Tibial nerve (tissue), 4 donors: ENCODE measurements at regions not wholly inside any gene's neighbourhood (a gene's known extent, or its start where the extent isn't known, plus 50 kb on each side); places are given as distances from the start of the nearest gene placed in this dataset.
"Not testable (repeated sequence)": the region's sequence is repeated elsewhere in the genome, so short reads cannot be mapped to it uniquely, and the experiment has no call there.

Source experiments
- DNase-seq, 2 donors: peaks; one replicate each; pipeline ENCODE4 v3.0.0-alpha.2; 2019; ENCODE audit warnings: low spot score in 2 of 2
- H3K27ac ChIP-seq, 4 donors: fragments of 200-600 bp; sonication (generic) in 3 of 4; one replicate each; pipeline ENCODE4 v1.5.1; 2017 to 2019; ENCODE audit warnings: mild to moderate bottlenecking in 1 of 4
- H3K27me3 ChIP-seq, 2 donors: fragments of 200-600 bp; sonication (generic) in 1 of 2; one replicate each; pipeline versions ENCODE4 v1.5.1 to v1.6.0; 2017 to 2019
- H3K36me3 ChIP-seq, 3 donors: fragments of 200-600 bp; sonication (generic); one replicate each; pipeline ENCODE4 v1.5.1; 2018 to 2019
- H3K4me1 ChIP-seq, 4 donors: fragments of 200-600 bp; sonication (generic) in 3 of 4; one replicate each; pipeline ENCODE4 v1.5.1; 2017 to 2019
- H3K4me3 ChIP-seq, 4 donors: fragments of 200-600 bp; sonication (generic) in 3 of 4; one replicate each; pipeline ENCODE4 v1.5.1; 2017 to 2019; ENCODE audit warnings: mild to moderate bottlenecking in 1 of 4, moderate library complexity in 1 of 4
- H3K9me3 ChIP-seq, 4 donors: fragments of 200-600 bp; sonication (generic) in 3 of 4; one replicate each; pipeline ENCODE4 v1.5.1; 2017 to 2019
- EP300 ChIP-seq, 2 donors: sonication (generic); formaldehyde crosslinking; IDR thresholded peaks; one replicate each; pipeline ENCODE4 v1.6.1; 2017; ENCODE audit warnings: antibody characterized with exemption in 2 of 2, mild to moderate bottlenecking in 1 of 2
- POLR2A ChIP-seq, 2 donors: fragments of 450-650 bp; IDR thresholded peaks; one replicate each; pipeline ENCODE4 v1.6.1; 2017; ENCODE audit warnings: antibody characterized with exemption in 2 of 2, mild to moderate bottlenecking in 2 of 2, moderate library complexity in 2 of 2
- WGBS, 2 donors: methylation state at CpG; one replicate each; pipeline ENCODE4 v1.1.5; 2018; 5-methylcytosine and 5-hydroxymethylcytosine counted together
- TF ChIP-seq, protein P1 (sequence below), 5 experiments: fragments of 200-600 bp in 3 of 5; fragments of 450-650 bp in 2 of 5; sonication (generic) in 3 of 5; IDR thresholded peaks; one replicate each; pipeline ENCODE4 v1.5.1; 2016 to 2019; ENCODE audit warnings: antibody characterized with exemption in 5 of 5, mild to moderate bottlenecking in 3 of 5, moderate library complexity in 2 of 5

DNA sequence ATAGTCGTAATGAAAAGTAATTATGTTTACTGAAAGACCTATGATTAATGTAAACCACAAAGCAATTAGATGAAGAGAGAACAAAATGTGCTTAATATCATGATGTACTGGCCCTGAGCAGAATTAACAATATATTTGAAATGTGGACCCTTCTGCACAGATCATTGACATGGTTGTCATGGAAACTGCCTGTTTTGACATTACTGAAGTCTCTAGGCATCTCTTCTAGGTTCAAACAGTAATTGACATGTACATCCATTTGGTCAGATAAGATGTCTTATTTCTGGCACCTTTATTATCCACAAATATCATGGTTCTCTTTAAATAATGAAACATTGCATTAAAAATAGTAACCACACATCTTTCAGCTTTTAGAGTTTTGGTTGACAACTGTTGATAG is 251.7 kb upstream of the GNPDA2 start:
- H3K27ac ChIP-seq, result no peak overlapping the region
- 79 to 83% methylated on average over 1 of the region's 1 CpG for WGBS, 2 donors

DNA sequence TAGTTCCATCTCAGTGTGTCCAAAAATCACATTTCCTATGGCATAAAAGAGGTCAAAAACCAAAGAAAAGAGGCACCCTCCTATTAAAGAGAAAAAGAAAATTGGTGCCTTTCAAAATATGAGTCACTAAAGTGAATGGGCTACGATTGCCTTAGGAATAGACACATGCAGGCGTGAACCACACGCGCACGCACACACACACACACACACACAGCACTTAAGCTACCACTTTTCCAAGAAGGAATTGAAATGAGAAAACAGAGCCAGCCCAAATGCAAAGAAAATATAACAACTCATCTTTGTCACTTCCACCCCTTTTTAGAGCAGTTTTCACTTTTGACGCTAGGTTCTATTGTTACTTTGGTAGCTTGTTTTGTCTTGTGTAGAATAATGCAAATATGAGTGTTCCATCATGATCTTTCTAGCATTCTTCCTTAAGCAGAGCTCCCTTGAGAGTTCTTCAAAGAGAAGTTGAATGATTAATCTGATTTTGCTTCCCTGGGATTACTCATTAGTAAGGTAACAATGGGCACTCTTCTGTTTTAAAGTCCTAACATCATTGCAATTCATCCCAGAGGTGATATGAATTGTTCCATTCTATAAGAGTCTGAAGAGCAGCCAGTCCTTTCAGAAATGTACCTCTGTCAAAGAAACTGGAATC is 239.2 kb upstream of the GNPDA2 start:
- WGBS, 2 donors, result 88 to 92% methylated on average over 6 of the region's 6 CpGs
- no peaks in the 10 kb centered on the region for H3K27me3 ChIP-seq

More for the DNA sequence above, 251.7 kb upstream of the GNPDA2 start:
- H3K27me3 ChIP-seq, result no peaks in the 10 kb centered on the region
- no peaks in the 10 kb centered on the region for H3K36me3 ChIP-seq
- H3K9me3 ChIP-seq, result no peaks in the 10 kb centered on the region
- no peak for DNase-seq
- no peak overlapping the region for H3K4me3 ChIP-seq
- TF ChIP-seq EP300 (IDR thresholded peaks at IDR 0.05) (no peak), POLR2A (IDR thresholded peaks at IDR 0.05) (no peak)
- TF ChIP-seq, protein P1, sequence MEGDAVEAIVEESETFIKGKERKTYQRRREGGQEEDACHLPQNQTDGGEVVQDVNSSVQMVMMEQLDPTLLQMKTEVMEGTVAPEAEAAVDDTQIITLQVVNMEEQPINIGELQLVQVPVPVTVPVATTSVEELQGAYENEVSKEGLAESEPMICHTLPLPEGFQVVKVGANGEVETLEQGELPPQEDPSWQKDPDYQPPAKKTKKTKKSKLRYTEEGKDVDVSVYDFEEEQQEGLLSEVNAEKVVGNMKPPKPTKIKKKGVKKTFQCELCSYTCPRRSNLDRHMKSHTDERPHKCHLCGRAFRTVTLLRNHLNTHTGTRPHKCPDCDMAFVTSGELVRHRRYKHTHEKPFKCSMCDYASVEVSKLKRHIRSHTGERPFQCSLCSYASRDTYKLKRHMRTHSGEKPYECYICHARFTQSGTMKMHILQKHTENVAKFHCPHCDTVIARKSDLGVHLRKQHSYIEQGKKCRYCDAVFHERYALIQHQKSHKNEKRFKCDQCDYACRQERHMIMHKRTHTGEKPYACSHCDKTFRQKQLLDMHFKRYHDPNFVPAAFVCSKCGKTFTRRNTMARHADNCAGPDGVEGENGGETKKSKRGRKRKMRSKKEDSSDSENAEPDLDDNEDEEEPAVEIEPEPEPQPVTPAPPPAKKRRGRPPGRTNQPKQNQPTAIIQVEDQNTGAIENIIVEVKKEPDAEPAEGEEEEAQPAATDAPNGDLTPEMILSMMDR (IDR thresholded peaks at IDR 0.05), result no peak
- no peaks in the 10 kb centered on the region for H3K4me1 ChIP-seq

DNA sequence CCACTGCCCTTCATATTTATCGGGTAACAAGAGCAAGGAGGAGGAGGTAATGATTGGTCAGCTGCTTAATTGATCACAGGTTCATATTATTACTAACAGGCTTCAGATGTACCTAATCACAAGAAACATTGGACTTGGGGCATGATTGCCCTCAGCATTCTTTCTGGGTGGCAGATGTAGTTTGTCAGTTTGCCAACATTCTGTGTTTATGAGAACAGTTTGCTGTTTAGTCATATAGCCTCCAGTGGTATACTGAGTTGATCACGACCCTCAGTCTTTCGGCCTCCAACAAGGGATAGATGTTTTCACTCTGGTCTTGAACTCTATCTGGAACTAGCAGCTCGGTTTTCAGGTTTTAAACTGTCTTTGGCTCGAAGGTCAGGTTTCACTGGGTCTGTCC is 237.7 kb upstream of the GNPDA2 start:
- H3K36me3 ChIP-seq, H3K4me1 ChIP-seq, H3K27ac ChIP-seq, DNase-seq, H3K4me3 ChIP-seq, H3K27me3 ChIP-seq: not testable (repeated sequence)
- 72 to 82% methylated on average over 5 of the region's 5 CpGs for WGBS, 2 donors
- peaks cover 0 to 23% (median 0%) of the 10 kb centered on the region in 4 donors for H3K9me3 ChIP-seq

More for the DNA sequence above, 239.2 kb upstream of the GNPDA2 start:
- peaks cover 0 to 9% (median 0%) of the 10 kb centered on the region in 4 donors for H3K9me3 ChIP-seq
- H3K27ac ChIP-seq, result no peak overlapping the region
- TF ChIP-seq, protein P1 (IDR thresholded peaks at IDR 0.05), result no peak
- no peak for TF ChIP-seq EP300 (IDR thresholded peaks at IDR 0.05)
- TF ChIP-seq POLR2A (IDR thresholded peaks at IDR 0.05), result no peak
- no peaks in the 10 kb centered on the region for H3K36me3 ChIP-seq
- no peak for DNase-seq
- H3K4me1 ChIP-seq, result no peaks in the 10 kb centered on the region
- H3K4me3 ChIP-seq, result no peak overlapping the region

DNA sequence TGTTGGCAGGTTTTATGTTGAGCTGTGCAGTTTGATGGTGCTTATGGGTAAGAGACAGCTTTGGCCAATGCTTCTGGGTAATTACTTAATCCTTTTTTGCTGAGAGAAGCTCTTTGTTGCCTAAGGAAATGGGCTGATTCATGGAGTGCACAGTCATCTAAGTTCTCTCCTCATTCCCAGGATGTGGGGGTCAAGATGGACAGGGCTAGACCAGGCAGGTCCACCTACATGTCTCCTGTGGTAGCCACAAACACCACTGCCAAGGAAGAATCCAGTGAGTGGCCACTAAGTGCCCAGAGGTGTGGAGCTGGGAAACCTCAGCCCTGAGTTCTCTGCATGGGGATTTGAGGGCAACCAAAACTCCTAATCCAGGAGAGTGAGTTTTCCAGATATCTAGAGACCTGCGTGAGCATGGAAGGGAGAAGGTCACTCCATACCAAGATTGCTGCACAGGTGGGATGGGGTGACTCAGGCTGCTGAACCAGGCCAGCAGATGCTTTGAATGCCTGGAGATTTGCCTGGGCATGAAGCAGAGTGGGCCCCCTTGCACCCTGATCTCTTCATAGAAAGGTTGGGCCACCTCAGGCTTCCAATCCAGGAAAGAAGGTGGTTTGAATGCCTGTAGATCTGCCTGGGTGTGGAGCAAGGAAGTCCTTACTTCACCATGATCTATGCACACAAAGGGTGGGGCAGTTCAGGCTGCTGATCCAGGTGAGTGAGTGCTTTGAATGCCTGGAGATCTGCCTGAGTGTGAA is 234.8 kb upstream of the GNPDA2 start:
- Histone ChIP-seq H3K4me3 (no peak overlapping the region), H3K4me1 (no peaks in the 10 kb centered on the region), H3K27ac (no peak overlapping the region), H3K36me3 (no peaks in the 10 kb centered on the region), H3K9me3 (peaks cover 0 to 24% (median 0%) of the 10 kb centered on the region in 4 donors), H3K27me3 (no peaks in the 10 kb centered on the region)
- TF ChIP-seq, protein P1 (IDR thresholded peaks at IDR 0.05), result no peak
- TF ChIP-seq EP300 (IDR thresholded peaks at IDR 0.05), result no peak
- TF ChIP-seq POLR2A (IDR thresholded peaks at IDR 0.05), result no peak
- WGBS, 2 donors, result 91 to 100% methylated on average over 1 of the region's 1 CpG
- no peak for DNase-seq

DNA sequence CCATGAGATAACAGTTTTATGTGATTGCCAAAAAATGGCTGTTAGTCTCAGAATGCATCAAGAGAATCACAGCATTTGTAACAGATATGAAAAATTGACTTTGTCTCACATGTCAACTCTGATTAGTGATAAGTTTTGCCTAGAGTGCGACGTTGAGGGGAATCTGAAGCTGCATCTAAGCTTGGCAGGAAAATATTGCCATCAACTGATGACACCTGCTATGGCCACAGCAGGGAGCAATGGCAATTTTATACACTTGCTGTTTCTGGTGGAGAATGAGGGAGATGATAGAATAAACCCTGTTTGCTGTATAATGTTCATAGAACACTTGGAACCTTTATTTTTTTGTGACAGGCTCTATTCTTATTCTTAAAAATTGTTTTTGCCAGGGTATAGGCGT is 205.4 kb upstream of the GNPDA2 start:
- no peaks in the 10 kb centered on the region for H3K4me1 ChIP-seq
- H3K27ac ChIP-seq, result no peak overlapping the region
- no peaks in the 10 kb centered on the region for H3K27me3 ChIP-seq
- no peaks in the 10 kb centered on the region for H3K36me3 ChIP-seq
- 75 to 90% methylated on average over 3 of the region's 3 CpGs for WGBS, 2 donors
- DNase-seq, result no peak
- H3K9me3 ChIP-seq, result no peaks in the 10 kb centered on the region
- TF ChIP-seq EP300 (IDR thresholded peaks at IDR 0.05) (no peak), POLR2A (IDR thresholded peaks at IDR 0.05) (no peak)
- TF ChIP-seq, protein P1 (IDR thresholded peaks at IDR 0.05), result no peak
- H3K4me3 ChIP-seq, result no peak overlapping the region
